Tibial nerve (tissue), 3 donors: ENCODE measurements at regions not wholly inside any gene's neighbourhood (a gene's known extent, or its start where the extent isn't known, plus 50 kb on each side); places are given as distances from the start of the nearest gene placed in this dataset.

Experiments used
- POLR2A ChIP-seq, 2 donors: fragments of 450-650 bp; IDR thresholded peaks; one replicate each; pipeline ENCODE4 v1.6.1; 2017; ENCODE audit warnings: antibody characterized with exemption in 2 of 2, mild to moderate bottlenecking in 2 of 2, moderate library complexity in 2 of 2
- TF ChIP-seq, protein P1 (sequence below), 5 experiments: fragments of 200-600 bp in 3 of 5; fragments of 450-650 bp in 2 of 5; sonication (generic) in 3 of 5; IDR thresholded peaks; one replicate each; pipeline ENCODE4 v1.5.1; 2016 to 2019; ENCODE audit warnings: antibody characterized with exemption in 5 of 5, mild to moderate bottlenecking in 3 of 5, moderate library complexity in 2 of 5

DNA sequence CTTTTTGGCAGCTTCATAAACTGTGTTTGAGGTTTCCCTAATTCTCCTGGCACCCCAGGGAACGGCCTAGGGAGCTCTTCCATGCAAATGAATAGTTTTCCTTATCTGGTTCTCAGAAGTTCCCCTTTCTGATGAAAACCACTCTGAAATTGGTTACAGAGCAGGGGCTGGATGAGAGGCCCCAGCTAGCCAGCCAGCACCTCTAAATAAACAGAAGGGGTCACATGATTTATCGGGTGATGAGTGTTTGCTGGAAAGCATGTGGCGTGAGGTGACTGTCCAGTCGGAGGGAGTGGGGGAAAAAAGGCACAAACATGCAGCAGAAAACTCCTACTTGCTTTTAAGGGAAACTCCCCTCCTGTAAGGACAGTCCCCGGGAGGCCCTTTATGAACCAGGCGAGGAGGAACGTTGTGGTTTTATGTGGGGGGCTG, 261.2 kb upstream of the ANKRD55 start:
- TF ChIP-seq, protein P1, sequence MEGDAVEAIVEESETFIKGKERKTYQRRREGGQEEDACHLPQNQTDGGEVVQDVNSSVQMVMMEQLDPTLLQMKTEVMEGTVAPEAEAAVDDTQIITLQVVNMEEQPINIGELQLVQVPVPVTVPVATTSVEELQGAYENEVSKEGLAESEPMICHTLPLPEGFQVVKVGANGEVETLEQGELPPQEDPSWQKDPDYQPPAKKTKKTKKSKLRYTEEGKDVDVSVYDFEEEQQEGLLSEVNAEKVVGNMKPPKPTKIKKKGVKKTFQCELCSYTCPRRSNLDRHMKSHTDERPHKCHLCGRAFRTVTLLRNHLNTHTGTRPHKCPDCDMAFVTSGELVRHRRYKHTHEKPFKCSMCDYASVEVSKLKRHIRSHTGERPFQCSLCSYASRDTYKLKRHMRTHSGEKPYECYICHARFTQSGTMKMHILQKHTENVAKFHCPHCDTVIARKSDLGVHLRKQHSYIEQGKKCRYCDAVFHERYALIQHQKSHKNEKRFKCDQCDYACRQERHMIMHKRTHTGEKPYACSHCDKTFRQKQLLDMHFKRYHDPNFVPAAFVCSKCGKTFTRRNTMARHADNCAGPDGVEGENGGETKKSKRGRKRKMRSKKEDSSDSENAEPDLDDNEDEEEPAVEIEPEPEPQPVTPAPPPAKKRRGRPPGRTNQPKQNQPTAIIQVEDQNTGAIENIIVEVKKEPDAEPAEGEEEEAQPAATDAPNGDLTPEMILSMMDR (IDR thresholded peaks at IDR 0.05): no peak
- no peak for TF ChIP-seq POLR2A (IDR thresholded peaks at IDR 0.05)
